ENCODE measurements at regions not wholly inside any gene's neighbourhood (a gene's known extent, or its start where the extent isn't known, plus 50 kb on each side); places are given as distances from the start of the nearest gene placed in this dataset.

GRCh38 chr6:7050872-7051779 is 56.6 kb upstream of the RREB1 start:
- no peak for TF ChIP-seq POLR2A (IDR thresholded peaks at IDR 0.05; ENCODE audit: low read length)
- DNase-seq, result peak; percentile 65 to 70

DNA sequence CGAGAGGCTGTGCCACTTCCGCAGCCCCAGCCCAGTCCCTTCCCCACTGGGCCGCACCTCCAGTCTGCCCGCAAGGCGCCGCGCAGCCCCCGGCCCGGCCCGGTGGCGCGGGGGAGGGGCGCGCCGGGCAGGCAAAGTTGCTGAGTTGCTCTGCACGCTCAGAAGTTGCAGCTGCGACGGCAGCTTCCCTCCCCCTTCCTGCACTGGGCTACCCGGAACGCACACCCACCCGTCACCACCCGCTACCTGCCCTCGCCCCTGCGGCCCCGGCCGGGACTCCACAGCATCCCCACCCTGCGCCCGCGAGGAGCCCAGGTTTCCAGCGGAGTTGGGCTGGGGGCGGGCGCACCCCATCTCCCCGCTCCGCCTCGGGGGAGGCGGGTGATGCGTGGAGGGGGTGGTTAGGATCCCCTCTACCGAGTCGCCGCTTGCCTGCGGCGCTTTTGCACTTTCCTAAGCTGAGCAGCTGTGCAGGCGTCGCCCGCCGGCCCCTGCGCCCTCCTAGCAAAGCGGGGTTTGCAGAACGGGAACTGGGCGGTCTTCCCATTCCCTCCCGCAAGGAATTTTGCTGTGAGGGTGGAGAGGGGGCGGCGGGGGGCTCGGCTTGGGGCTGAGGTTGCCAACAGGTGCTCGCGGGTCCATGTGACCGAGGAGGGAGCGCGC is 55.9 kb upstream of the RREB1 start:
- peak; percentile 70 to 71 for DNase-seq
- TF ChIP-seq POLR2A (IDR thresholded peaks at IDR 0.05; ENCODE audit: low read length), result peak; percentile 20
- TF ChIP-seq GATA1 (IDR thresholded peaks at IDR 0.05; ENCODE audit: low read depth, low read length), result no peak

DNA sequence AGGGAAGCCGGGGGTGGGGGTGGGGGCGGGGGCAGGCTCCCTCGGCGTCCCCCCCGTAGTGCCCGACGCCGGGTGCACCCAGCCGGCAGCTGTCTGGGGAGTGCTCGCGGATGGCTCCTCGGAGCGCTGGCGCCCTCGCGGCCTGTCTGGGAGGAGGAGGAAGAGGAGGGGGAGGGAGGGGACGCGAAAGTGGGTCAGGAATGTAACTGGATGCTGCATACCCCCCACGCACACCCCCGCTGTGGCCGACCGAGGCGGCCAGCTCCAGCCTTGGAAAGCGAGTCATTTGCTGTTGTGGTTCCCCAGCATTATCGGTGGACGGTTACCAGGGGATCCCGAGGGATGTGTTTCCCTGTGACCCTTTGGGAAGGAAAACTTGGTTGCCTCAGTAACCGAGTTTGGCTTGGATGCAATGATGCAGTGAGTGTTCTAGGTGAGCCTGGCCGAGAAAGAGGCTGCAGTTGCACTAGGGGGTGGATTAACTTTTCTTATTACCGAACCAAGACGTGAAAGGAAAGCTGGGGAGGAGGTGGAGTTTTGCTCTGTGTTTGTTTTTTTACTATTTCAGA is 55.2 kb upstream of the RREB1 start:
- DNase-seq, result peak; percentile 47 to 50
- TF ChIP-seq POLR2A (IDR thresholded peaks at IDR 0.05; ENCODE audit: low read length), result no peak
- no peak for TF ChIP-seq GATA1 (IDR thresholded peaks at IDR 0.05; ENCODE audit: low read depth, low read length)

DNA sequence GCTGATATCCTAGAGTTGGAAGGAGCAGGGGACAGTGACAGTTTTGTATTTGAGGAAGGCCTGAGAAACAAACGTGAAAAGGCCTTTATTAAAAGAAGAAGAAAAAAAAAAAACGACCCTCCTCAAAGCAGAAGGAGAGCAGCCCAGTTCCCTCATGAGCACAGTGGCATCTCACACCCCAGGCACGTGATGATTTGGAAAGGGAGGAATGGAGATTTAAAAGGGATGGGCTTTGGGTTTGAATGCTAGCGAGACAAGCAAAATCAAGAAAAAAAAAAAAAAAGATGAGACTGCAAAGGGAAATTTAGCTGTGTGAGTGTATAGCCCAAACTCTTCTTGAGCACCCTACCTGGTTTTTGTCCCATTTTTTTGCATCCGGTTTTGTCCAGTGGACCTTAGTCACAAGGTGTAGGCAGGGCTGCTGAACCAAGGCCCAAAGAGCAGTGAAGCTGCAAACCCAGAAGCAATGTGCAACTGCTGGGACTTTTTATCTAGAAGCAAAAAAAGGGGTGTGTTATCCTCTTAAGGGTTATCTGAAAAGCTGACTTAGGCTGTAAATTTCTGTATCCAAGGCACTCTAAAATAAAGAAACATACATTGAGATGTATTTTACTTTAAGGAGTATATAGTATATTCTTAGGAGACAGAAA is 54.5 kb upstream of the RREB1 start:
- peak; percentile 69 to 75 for DNase-seq
- TF ChIP-seq POLR2A (IDR thresholded peaks at IDR 0.05; ENCODE audit: low read length) (peak; percentile 48), GATA1 (IDR thresholded peaks at IDR 0.05; ENCODE audit: low read depth, low read length) (no peak)
